ENCODE measurements at regions not wholly inside any gene's neighbourhood (a gene's known extent, or its start where the extent isn't known, plus 50 kb on each side); places are given as distances from the start of the nearest gene placed in this dataset.
"Not testable (repeated sequence)": the region's sequence is repeated elsewhere in the genome, so short reads cannot be mapped to it uniquely, and the experiment has no call there.

DNA sequence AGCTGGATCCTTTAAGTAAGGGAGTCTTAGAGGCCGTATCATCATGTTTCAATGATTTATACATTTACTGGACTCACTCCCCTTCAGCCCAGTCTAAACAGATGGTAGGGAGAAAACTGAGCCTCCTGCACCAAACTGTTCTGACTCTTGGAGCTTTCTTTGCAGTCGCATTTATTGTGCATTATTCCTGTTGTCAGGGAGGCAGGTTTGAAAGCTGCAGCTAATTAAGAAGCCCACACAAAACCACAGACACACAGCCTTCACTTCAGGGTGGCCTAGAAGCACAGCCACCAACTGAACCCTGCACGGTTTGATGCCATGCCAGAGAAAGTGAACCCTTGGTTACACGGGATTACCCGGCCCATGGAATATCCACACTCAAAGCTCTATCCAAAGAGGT is 911.0 kb downstream of the UQCRFS1 start:
- DNase-seq, result no peak

GRCh38 chr19:28301463-28301862 is 911.5 kb downstream of the UQCRFS1 start:
- DNase-seq, result no peak

- DNase-seq, result no peak
Measured at GRCh38 chr19:28299649-28300048, 913.3 kb downstream of the UQCRFS1 start.

- no peak for DNase-seq
Measured at GRCh38 chr19:28297586-28298157, 915.3 kb downstream of the UQCRFS1 start.

- no peak for DNase-seq
Measured at GRCh38 chr19:28297036-28297435, 915.9 kb downstream of the UQCRFS1 start.

DNA sequence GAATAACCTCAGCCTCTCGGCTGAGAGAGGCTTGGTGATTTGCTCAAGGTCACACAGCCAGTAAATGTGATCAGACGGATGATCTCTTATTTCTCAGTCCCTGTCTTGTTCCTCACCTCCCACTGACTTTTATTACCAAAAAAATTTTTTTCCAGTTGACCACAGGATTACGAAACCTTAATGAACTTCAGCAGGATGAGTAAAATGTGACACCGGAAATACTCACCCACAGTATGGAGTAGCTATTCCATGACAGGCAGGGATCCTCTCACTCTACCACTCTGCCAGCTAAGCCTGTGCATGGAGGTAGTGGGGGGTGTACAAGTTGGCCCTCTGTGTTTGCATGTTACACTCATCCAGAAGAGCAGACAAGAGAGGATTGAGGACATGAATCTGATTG is 916.4 kb downstream of the UQCRFS1 start:
- DNase-seq, result no peak

DNA sequence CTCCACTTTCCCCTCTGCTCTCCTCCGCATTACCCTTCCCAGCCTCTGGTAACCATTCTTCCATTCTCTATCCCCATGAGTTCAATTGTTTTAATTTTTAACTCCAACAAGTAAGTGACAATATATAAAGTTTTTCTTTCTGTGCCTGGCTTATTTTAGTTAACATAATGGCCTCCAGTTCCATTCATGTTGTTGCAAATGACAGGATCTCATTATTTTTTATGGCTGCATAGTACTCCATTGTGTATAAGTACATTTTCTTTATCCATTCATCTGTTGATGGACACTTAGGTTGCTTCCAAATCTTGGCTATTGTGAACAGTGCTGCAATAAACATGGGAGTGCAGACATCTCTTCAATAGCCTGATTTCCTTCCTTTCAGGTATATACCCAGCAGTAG is 918.0 kb downstream of the UQCRFS1 start:
- not testable (repeated sequence) for DNase-seq

GRCh38 chr19:28294395-28294794 is 918.6 kb downstream of the UQCRFS1 start:
- DNase-seq, result no peak

- no peak for DNase-seq
Measured at GRCh38 chr19:28293685-28294084, 919.3 kb downstream of the UQCRFS1 start.

GRCh38 chr19:28292822-28293500 is 920.0 kb downstream of the UQCRFS1 start:
- no peak for DNase-seq

DNA sequence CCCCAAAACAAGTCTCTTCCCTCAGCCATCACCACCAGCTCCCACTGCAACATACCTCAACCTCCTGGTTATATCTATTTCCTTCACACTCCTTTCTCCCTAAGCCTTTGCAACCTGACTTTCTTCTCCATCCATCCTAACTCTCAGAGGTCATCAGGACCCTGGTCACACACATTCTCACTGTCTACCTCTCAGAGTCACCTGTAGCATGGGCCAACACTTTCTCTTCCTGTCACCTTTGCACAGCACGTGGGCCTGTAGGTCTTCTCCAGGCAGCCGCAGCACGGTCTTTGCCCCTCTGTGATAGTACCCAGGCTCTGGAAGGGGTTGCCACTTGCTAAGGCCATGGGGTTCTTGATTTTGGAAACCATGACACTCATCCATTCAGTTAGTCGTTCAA is 921.1 kb downstream of the UQCRFS1 start:
- no peak for DNase-seq

DNA sequence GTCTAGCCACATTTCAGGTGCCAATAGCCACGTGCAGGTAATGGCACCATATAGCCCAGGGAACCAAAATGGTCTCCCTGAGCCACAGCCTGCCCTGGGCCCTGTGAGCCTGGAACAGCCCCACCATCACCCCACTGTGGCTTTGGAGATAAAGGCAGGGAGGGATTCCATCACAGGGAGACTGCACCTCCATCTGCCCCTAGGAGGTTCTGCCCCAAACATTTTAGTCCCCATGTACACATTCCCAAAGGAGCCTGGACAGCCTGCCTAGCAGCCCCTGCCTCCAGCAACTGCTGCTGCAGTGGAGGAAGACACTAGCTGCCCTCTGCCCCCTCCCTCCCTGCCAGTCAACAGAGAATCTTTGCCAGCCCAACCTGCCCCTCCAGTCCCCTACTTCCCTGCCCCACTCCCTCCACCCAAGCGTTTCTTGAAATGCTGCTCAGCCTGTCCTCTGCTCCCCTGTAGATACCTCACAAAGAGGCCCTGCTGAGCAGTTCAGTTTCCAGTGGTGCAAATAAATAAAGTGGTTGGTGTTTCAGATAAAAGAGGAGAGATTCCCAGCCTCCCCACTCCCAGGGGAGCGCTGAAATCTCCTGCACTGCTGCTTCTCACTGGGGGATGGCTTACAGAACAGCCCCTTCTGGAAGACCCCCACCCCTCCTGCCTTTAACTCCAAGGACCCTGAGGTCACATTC is 921.8 kb downstream of the UQCRFS1 start:
- no peak for DNase-seq

DNA sequence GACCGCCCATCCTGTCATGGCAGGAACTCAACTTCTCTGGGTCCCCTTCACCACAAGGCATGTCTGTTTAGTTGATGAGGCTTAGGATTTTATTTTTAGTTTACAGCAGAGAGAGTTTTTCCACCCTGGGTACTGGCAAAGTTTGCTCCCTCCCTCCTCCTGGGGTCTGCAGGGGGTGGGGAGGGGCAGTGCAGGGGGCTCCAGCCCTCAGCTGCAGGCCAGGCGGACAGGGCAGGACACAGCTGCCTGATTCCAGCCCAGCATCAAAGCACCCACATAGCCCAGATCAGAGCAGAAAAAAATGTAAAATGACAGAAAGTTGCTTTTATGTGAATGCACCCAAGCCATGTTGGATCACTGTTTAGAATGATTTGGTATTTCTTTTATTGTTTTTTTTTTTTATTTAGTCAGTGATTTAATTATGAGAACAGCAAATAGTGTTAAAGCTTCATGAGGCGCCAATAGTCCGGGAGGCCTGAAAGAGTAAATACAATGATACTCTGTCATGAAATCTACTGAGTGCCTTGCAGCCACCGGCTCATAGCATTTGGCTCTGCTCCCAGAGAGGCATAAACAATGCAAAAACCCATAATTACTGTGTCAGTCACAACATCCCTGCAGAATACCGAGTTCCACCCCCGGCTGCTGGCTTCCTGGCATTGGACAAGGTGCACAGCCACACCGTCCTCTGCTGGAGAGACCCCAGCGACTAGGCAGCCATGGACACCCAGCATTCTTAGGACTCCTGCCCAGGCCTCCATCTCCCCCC is 923.5 kb downstream of the UQCRFS1 start:
- peak; percentile 40 for DNase-seq

DNA sequence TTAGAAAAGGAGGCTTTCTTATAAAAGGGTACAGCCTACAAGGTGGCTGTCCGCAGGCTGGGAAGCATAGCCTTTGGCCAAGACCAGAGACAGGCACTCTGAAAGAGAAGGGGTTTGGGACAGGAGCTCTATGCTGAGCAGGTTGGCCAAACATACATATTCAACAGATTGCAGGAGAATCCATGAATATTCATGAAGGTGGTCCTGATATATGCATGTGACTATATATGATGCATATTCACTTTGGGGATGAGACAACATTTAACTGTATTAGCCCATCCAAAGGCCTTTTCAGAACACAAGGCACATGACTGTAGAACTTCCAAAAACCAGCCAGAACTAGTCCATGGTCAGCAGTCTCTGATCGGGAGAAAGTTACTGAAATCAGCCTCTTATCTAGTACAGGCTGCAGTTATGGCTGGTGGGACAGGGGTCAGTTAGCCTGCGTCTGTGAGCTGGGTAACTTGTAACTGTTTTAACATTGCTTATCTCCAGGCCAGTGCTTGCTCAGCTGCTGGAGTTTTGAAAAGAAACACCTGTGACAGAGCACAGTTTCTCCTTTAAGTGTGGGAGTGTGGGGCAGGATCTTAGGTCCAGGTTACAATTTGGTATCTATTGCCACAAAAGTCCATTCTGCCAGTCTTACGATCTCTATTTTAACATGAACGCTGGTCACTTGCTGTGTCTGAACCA is 924.2 kb downstream of the UQCRFS1 start:
- no peak for DNase-seq

DNA sequence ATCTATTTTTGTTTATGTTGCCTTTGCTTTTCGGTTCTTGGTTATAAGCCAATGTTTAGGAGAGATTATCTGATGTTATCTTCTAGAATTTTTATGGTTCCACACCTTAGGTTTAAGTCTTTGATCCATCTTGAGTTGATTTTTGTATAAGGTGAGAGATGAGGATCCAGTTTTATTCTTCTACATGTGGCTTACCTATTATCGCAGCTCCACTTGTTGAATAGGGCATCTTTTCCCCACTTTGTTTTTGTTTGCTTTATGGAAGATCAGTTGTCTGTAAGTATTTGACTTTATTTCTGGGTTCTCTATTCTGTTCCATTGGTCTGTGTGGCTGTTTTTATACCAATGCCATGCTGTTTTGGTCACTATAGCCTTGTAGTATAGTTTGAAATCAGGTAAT is 927.0 kb downstream of the UQCRFS1 start:
- DNase-seq, result no peak

- DNase-seq, result no peak
Measured at GRCh38 chr19:28285078-28285477, 927.9 kb downstream of the UQCRFS1 start.

- DNase-seq, result no peak
Measured at GRCh38 chr19:28284389-28284788, 928.6 kb downstream of the UQCRFS1 start.

DNA sequence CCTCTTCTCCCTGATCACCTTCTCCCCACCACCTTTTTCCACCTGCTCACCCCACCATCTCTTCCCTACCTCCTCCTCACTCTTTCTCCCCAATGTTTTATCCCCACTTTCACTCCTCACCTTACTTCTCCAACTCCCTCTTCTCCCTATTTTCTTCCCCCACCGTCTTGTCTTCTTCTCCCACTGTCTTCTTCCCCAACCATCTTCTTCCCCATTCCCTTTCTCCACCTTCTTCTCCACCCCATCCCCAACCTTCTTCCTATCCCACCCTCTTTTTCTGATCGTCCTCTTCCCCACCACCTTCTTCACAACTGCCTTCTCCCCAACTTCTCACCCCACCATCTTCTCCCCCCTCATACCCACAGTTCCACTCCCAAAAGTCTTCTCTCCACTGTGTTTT is 929.4 kb downstream of the UQCRFS1 start:
- no peak for DNase-seq

DNA sequence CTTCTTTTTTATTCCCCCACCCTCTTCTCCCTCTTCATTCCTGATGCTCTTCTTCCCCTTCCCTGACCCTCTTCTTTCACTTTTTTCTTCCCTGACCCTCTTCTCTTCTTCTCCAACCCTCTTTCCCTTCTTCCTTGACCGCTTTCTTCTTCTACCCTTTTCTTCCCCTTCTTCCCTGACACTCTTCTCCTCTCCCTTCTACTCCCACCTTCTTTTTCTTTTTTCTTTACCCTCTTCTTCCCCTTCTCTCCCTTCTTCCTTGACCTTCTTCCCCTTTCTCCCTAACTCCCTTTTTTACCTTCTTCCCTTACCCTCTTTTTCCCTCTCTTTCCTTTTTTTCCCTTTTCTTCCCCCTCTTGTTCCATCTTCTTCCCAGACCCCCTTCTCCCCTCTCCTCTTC is 931.3 kb downstream of the UQCRFS1 start:
- DNase-seq, result no peak

DNA sequence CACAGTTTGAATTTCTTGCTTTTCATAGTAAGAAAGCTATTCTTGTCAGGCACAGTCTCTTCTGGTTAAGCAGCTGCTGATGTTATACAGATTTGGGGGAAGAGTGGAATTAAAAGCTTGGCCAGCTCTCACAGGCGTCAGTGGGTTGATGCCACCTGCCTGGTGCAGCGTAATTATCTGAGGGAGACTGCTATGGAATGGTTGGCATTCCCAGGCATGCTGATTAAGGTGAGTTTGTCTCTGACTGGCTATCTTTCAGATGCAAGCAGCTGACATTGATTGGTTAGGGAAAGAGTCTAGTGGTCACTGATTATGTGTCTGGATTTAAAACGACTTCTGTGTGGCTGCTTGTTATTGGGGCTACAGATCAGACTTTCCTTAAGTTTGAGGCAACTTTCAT is 948.4 kb downstream of the UQCRFS1 start:
- no peak for DNase-seq

DNA sequence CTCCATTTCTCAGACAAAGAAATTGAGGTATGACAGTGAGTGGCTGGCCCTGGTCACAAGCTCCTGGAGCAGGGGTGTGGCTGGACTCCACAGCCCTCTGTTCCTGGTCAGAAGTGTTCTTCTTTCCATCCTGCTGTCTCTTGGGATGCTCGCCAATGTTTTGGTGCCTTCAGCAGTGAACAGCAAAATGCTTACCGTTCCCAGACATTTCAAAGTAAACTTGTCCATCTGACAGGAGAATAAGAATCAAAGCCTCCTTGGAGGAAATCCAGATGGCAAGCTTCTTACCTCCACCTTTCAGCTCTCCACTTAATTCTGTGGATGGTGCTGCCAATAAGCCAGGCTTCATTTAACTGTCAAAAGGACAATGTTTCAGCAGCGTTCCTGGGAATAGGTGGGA is 954.1 kb downstream of the UQCRFS1 start:
- DNase-seq, result no peak

DNA sequence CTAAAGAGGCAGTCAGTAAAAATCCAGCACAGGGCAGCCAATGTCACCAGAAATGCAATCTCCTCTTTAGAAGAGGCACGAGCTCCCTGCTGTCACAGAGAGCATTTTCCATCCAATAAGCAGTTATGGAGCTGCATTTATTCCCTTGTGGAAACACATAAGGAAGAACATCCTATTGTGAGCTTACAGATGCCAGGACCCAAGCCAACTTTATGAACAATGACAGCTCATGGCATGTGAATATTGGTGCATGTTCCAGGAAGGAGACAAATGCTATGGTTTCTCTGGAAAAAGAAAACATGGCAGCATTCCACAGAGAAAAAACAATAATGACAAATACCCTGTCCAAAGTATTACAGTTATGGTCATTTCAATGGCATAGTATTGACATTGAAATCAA is 955.6 kb downstream of the UQCRFS1 start:
- DNase-seq, result no peak

GRCh38 chr19:28247243-28247642 is 965.7 kb downstream of the UQCRFS1 start:
- no peak for DNase-seq
